Mesendoderm (in vitro differentiated cells): ENCODE measurements at regions not wholly inside any gene's neighbourhood (a gene's known extent, or its start where the extent isn't known, plus 50 kb on each side); places are given as distances from the start of the nearest gene placed in this dataset.
A peak's percentile ranks its signal among the peaks of the same experiment; 100 is the strongest.

Source experiments
- DNase-seq: peaks from one replicate; pipeline ENCODE4 v3.0.0; 2013
- H2AK5ac ChIP-seq: 2 replicates; pipeline ENCODE4 v1.6.1; 2013; ENCODE audit warnings: low read length, inconsistent platforms
- H2BK120ac ChIP-seq: 2 replicates; pipeline ENCODE4 v1.6.1; 2013; ENCODE audit warnings: low read depth, mild to moderate bottlenecking, low read length, moderate library complexity, mixed read lengths
- H2BK15ac ChIP-seq: replicated peaks from 2 replicates; pipeline ENCODE4 v1.6.1; 2013; ENCODE audit warnings: low read depth, mild to moderate bottlenecking, moderate library complexity
- H2BK5ac ChIP-seq: 2 replicates; pipeline ENCODE4 v1.6.1; 2013; ENCODE audit warnings: low read length, inconsistent platforms
- H3K18ac ChIP-seq: 2 replicates; pipeline ENCODE4 v1.6.1; 2013; ENCODE audit warnings: mild to moderate bottlenecking, low read length, mixed read lengths
- H3K23ac ChIP-seq: one replicate; pipeline ENCODE4 v1.6.1; 2013; ENCODE audit warnings: low read length
- H3K27ac ChIP-seq: 2 replicates; pipeline ENCODE4 v1.5.1; 2013; ENCODE audit warnings: low read depth, mild to moderate bottlenecking, inconsistent platforms, low read length, moderate library complexity
- H3K27me3 ChIP-seq: 2 replicates; pipeline ENCODE4 v1.6.1; 2013; ENCODE audit warnings: low read length, control low read depth, mild to moderate bottlenecking, inconsistent platforms; ENCODE audit not compliant: insufficient read depth, poor library complexity
- H3K36me3 ChIP-seq: 2 replicates; pipeline ENCODE4 v1.6.1; 2013; ENCODE audit warnings: low read length, inconsistent platforms; ENCODE audit not compliant: control insufficient read depth, insufficient read depth
- H3K4ac ChIP-seq: one replicate; pipeline ENCODE4 v1.6.1; 2013; ENCODE audit warnings: low read depth, mild to moderate bottlenecking, low read length, moderate library complexity
- H3K4me1 ChIP-seq: 2 replicates; pipeline ENCODE4 v1.6.1; 2013; ENCODE audit warnings: low read depth, low read length, inconsistent platforms; ENCODE audit not compliant: control insufficient read depth
- H3K4me2 ChIP-seq: 2 replicates; pipeline ENCODE4 v1.6.1; 2013; ENCODE audit warnings: low read length
- H3K4me3 ChIP-seq: 2 replicates; pipeline ENCODE4 v1.5.1; 2013; ENCODE audit warnings: mild to moderate bottlenecking, low read length
- H3K56ac ChIP-seq: one replicate; pipeline ENCODE4 v1.6.1; 2013; ENCODE audit warnings: low read length
- H3K79me1 ChIP-seq: 2 replicates; pipeline ENCODE4 v1.6.1; 2013; ENCODE audit warnings: low read length, inconsistent platforms
- H3K79me2 ChIP-seq: 2 replicates; pipeline ENCODE4 v1.6.1; 2013; ENCODE audit warnings: mild to moderate bottlenecking, low read length; ENCODE audit not compliant: control insufficient read depth, insufficient read depth
- H3K9ac ChIP-seq: 2 replicates; pipeline ENCODE4 v1.6.1; 2013; ENCODE audit warnings: low read length, inconsistent platforms
- H4K5ac ChIP-seq: one replicate; pipeline ENCODE4 v1.6.1; 2013; ENCODE audit warnings: low read length
- H4K8ac ChIP-seq: one replicate; pipeline ENCODE4 v1.6.1; 2013; ENCODE audit warnings: low read depth, mild to moderate bottlenecking, control low read depth, low read length, moderate library complexity
- WGBS: extraction: QIAGEN DNeasy Blood & Tissue Kit; methylation state at CpG from one replicate; pipeline ENCODE4 v1.1.7; 2013; ENCODE audit warnings: low lambda C conversion rate, missing lambda C conversion rate; ENCODE audit not compliant: insufficient coverage; ENCODE audit errors: extremely low coverage; 5-methylcytosine and 5-hydroxymethylcytosine counted together

- Histone ChIP-seq H2BK5ac (no peak overlapping the region), H3K36me3 (no peaks in the 10 kb centered on the region), H3K4ac (no peak overlapping the region), H4K5ac (no peak overlapping the region), H2BK15ac (no peak overlapping the region), H3K56ac (no peak overlapping the region), H3K79me2 (no peaks in the 10 kb centered on the region), H2AK5ac (no peak overlapping the region), H3K27ac (no peak overlapping the region), H3K27me3 (no peaks in the 10 kb centered on the region), H3K9ac (no peak overlapping the region), H3K4me2 (no peak overlapping the region), H4K8ac (no peak overlapping the region), H3K4me1 (no peaks in the 10 kb centered on the region), H3K18ac (no peak overlapping the region), H2BK120ac (no peak overlapping the region), H3K4me3 (no peak overlapping the region), H3K23ac (no peak overlapping the region), H3K79me1 (no peaks in the 10 kb centered on the region)
- WGBS: no CpG with 5 or more reads among the region's 9 CpGs
- no peak for DNase-seq
These were observed 207.8 kb downstream of the FAT4 start for GRCh38 chr4:125522588-125522987.

GRCh38 chr4:125522992-125523391, 208.2 kb downstream of the FAT4 start:
- peak; percentile 32 for DNase-seq

GRCh38 chr4:125526420-125526819, 211.7 kb downstream of the FAT4 start:
- H3K79me2 ChIP-seq: no peaks in the 10 kb centered on the region
- H3K4me3 ChIP-seq: no peak overlapping the region
- H3K9ac ChIP-seq: no peak overlapping the region
- WGBS: no CpG with 5 or more reads among the region's 2 CpGs
- no peak overlapping the region for H3K4ac ChIP-seq
- no peak overlapping the region for H3K56ac ChIP-seq
- no peak overlapping the region for H2BK120ac ChIP-seq
- H3K18ac ChIP-seq: no peak overlapping the region
- no peak overlapping the region for H2AK5ac ChIP-seq
- DNase-seq: no peak
- no peaks in the 10 kb centered on the region for H3K36me3 ChIP-seq
- no peak overlapping the region for H2BK5ac ChIP-seq
- H3K23ac ChIP-seq: no peak overlapping the region
- H3K27me3 ChIP-seq: no peaks in the 10 kb centered on the region
- H4K5ac ChIP-seq: no peak overlapping the region
- no peak overlapping the region for H3K27ac ChIP-seq
- H4K8ac ChIP-seq: no peak overlapping the region
- H3K4me2 ChIP-seq: no peak overlapping the region
- H3K79me1 ChIP-seq: no peaks in the 10 kb centered on the region
- H2BK15ac ChIP-seq: no peak overlapping the region
- H3K4me1 ChIP-seq: no peaks in the 10 kb centered on the region

More at GRCh38 chr4:125522992-125523391, 208.2 kb downstream of the FAT4 start:
- Histone ChIP-seq H3K4me2 (no peak overlapping the region), H3K4ac (no peak overlapping the region), H3K23ac (no peak overlapping the region), H3K27me3 (no peaks in the 10 kb centered on the region), H3K27ac (no peak overlapping the region), H4K8ac (no peak overlapping the region), H3K4me1 (no peaks in the 10 kb centered on the region), H3K79me1 (no peaks in the 10 kb centered on the region), H3K56ac (no peak overlapping the region), H3K9ac (no peak overlapping the region), H2BK15ac (no peak overlapping the region), H3K36me3 (no peaks in the 10 kb centered on the region), H3K18ac (no peak overlapping the region), H2BK5ac (no peak overlapping the region), H4K5ac (no peak overlapping the region), H3K4me3 (no peak overlapping the region), H2BK120ac (no peak overlapping the region), H2AK5ac (no peak overlapping the region), H3K79me2 (no peaks in the 10 kb centered on the region)
- no CpG with 5 or more reads among the region's 10 CpGs for WGBS

- no peak overlapping the region for H2AK5ac ChIP-seq
- no peak overlapping the region for H3K4ac ChIP-seq
- H3K79me2 ChIP-seq: no peaks in the 10 kb centered on the region
- H3K9ac ChIP-seq: no peak overlapping the region
- no peak overlapping the region for H3K56ac ChIP-seq
- no peak for DNase-seq
- no peak overlapping the region for H2BK5ac ChIP-seq
- WGBS: no CpG with 5 or more reads among the region's 1 CpG
- no peak overlapping the region for H3K23ac ChIP-seq
- no peaks in the 10 kb centered on the region for H3K27me3 ChIP-seq
- H3K4me1 ChIP-seq: no peaks in the 10 kb centered on the region
- H3K79me1 ChIP-seq: no peaks in the 10 kb centered on the region
- no peak overlapping the region for H4K8ac ChIP-seq
- no peaks in the 10 kb centered on the region for H3K36me3 ChIP-seq
- no peak overlapping the region for H3K18ac ChIP-seq
- no peak overlapping the region for H4K5ac ChIP-seq
- H3K4me3 ChIP-seq: no peak overlapping the region
- H3K4me2 ChIP-seq: no peak overlapping the region
- no peak overlapping the region for H3K27ac ChIP-seq
- H2BK120ac ChIP-seq: no peak overlapping the region
- H2BK15ac ChIP-seq: no peak overlapping the region
These were observed 212.9 kb downstream of the FAT4 start for GRCh38 chr4:125527681-125528080.

GRCh38 chr4:125529071-125529470, 214.3 kb downstream of the FAT4 start:
- H3K36me3 ChIP-seq: no peaks in the 10 kb centered on the region
- no peak overlapping the region for H3K23ac ChIP-seq
- H3K27me3 ChIP-seq: no peaks in the 10 kb centered on the region
- H3K4me3 ChIP-seq: no peak overlapping the region
- H3K56ac ChIP-seq: no peak overlapping the region
- no peaks in the 10 kb centered on the region for H3K4me1 ChIP-seq
- no peak overlapping the region for H3K18ac ChIP-seq
- no peak overlapping the region for H3K4me2 ChIP-seq
- no CpG with 5 or more reads among the region's 2 CpGs for WGBS
- H3K27ac ChIP-seq: no peak overlapping the region
- no peak overlapping the region for H3K9ac ChIP-seq
- no peaks in the 10 kb centered on the region for H3K79me2 ChIP-seq
- H2BK5ac ChIP-seq: no peak overlapping the region
- H4K5ac ChIP-seq: no peak overlapping the region
- no peak overlapping the region for H3K4ac ChIP-seq
- H4K8ac ChIP-seq: no peak overlapping the region
- no peaks in the 10 kb centered on the region for H3K79me1 ChIP-seq
- DNase-seq: no peak
- no peak overlapping the region for H2AK5ac ChIP-seq
- H2BK120ac ChIP-seq: no peak overlapping the region
- H2BK15ac ChIP-seq: no peak overlapping the region

DNA sequence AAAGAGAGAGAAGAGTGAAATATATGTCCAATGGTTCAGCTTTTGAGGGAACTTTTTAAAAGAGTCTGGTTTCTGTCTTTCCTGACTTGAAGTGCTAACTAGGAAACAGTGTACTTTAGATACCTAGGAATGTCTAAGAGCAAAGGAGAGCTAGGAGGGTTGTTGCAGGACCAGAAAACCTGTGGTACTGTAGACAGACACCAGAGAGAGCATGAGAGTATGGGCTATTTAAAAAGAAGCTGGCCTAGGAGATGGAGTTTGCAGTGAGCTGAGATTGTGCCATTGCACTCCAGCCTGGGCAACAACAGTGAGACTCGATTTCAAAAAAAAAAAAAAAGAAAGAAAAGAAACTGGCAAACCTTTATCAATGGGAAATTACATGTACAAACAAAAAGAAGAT, 223.9 kb downstream of the FAT4 start:
- no peak overlapping the region for H3K9ac ChIP-seq
- no peaks in the 10 kb centered on the region for H3K79me2 ChIP-seq
- H2BK5ac ChIP-seq: no peak overlapping the region
- WGBS: no CpG with 5 or more reads among the region's 1 CpG
- H4K8ac ChIP-seq: no peak overlapping the region
- no peaks in the 10 kb centered on the region for H3K36me3 ChIP-seq
- no peak overlapping the region for H3K56ac ChIP-seq
- no peaks in the 10 kb centered on the region for H3K79me1 ChIP-seq
- DNase-seq: no peak
- H3K4me2 ChIP-seq: no peak overlapping the region
- H3K27me3 ChIP-seq: no peaks in the 10 kb centered on the region
- H3K4me1 ChIP-seq: no peaks in the 10 kb centered on the region
- H3K23ac ChIP-seq: no peak overlapping the region
- no peak overlapping the region for H2AK5ac ChIP-seq
- H3K4ac ChIP-seq: no peak overlapping the region
- no peak overlapping the region for H3K27ac ChIP-seq
- H3K18ac ChIP-seq: no peak overlapping the region
- no peak overlapping the region for H3K4me3 ChIP-seq
- no peak overlapping the region for H4K5ac ChIP-seq
- no peak overlapping the region for H2BK120ac ChIP-seq
- H2BK15ac ChIP-seq: no peak overlapping the region
